ENCODE measurements at regions not wholly inside any gene's neighbourhood (a gene's known extent, or its start where the extent isn't known, plus 50 kb on each side); places are given as distances from the start of the nearest gene placed in this dataset.

GRCh38 chr16:85541980-85542900 lies 70.9 kb upstream of the GSE1 start:
- Histone ChIP-seq H3K36me3 (ENCODE audit: control insufficient read depth, insufficient read depth, low read length) (no peaks in the 10 kb centered on the region), H3K27me3 (ENCODE audit: control insufficient read depth, insufficient read depth, low read length) (no peaks in the 10 kb centered on the region), H3K4me3 (ENCODE audit: low read depth, low read length) (no peak overlapping the region)
- CTCF ChIA-PET, result interaction anchor here (1.1 to 1.3 kb wide), 3 partner anchors 11 to 15 kb away, joined by 3 to 5 read pairs (median 4); no protein-coding TSS in a partner anchor
- TF ChIP-seq, protein P1, sequence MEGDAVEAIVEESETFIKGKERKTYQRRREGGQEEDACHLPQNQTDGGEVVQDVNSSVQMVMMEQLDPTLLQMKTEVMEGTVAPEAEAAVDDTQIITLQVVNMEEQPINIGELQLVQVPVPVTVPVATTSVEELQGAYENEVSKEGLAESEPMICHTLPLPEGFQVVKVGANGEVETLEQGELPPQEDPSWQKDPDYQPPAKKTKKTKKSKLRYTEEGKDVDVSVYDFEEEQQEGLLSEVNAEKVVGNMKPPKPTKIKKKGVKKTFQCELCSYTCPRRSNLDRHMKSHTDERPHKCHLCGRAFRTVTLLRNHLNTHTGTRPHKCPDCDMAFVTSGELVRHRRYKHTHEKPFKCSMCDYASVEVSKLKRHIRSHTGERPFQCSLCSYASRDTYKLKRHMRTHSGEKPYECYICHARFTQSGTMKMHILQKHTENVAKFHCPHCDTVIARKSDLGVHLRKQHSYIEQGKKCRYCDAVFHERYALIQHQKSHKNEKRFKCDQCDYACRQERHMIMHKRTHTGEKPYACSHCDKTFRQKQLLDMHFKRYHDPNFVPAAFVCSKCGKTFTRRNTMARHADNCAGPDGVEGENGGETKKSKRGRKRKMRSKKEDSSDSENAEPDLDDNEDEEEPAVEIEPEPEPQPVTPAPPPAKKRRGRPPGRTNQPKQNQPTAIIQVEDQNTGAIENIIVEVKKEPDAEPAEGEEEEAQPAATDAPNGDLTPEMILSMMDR (IDR thresholded peaks at IDR 0.05; ENCODE audit: insufficient read depth, low read depth, low read length), result no peak
- POLR2A ChIA-PET, result no interaction called here
- peak; percentile 23 for DNase-seq (ENCODE audit: low read depth)

DNA sequence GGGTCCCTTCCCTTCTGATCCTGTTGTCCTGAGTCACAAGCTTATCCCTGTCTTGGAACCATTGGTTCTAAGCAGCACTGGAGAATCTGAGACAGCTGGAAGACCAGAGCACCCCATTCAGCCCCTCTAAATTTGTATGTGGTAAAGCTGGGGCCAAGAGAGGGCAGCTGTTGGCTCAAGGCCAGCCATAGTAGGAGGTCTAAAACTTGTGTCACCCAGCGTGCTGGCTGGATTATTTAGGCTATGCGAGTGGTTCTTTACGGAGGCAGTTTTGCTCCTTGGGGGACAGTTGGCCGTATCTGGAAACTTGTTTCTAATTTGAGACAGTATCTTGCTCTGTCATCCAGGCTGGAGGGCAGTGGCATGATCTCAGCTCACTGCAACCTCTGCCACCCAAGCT lies 69.6 kb upstream of the GSE1 start:
- H3K27me3 ChIP-seq (ENCODE audit: control insufficient read depth, insufficient read depth, low read length), result no peaks in the 10 kb centered on the region
- ChIA-PET CTCF (interaction anchor here (1.5 kb wide), 2 partner anchors 14 to 123 kb away, joined by 4 to 5 read pairs; no protein-coding TSS in a partner anchor), POLR2A (interaction anchor here (0.6 kb wide), 1 partner anchor 12 kb away, joined by 8 read pairs; no protein-coding TSS in a partner anchor)
- TF ChIP-seq, protein P1 (IDR thresholded peaks at IDR 0.05; ENCODE audit: insufficient read depth, low read depth, low read length), result no peak
- no peaks in the 10 kb centered on the region for H3K36me3 ChIP-seq (ENCODE audit: control insufficient read depth, insufficient read depth, low read length)
- no peak overlapping the region for H3K4me3 ChIP-seq (ENCODE audit: low read depth, low read length)
- DNase-seq (ENCODE audit: low read depth), result no peak

GRCh38 chr16:85544016-85544415 lies 69.1 kb upstream of the GSE1 start:
- Histone ChIP-seq H3K27me3 (ENCODE audit: control insufficient read depth, insufficient read depth, low read length) (no peaks in the 10 kb centered on the region), H3K36me3 (ENCODE audit: control insufficient read depth, insufficient read depth, low read length) (no peaks in the 10 kb centered on the region), H3K4me3 (ENCODE audit: low read depth, low read length) (no peak overlapping the region)
- DNase-seq (ENCODE audit: low read depth), result no peak
- ChIA-PET POLR2A (interaction anchor here (0.6 kb wide), 1 partner anchor 11 kb away, joined by 8 read pairs; no protein-coding TSS in a partner anchor), CTCF (interaction anchor here (1.3 to 1.5 kb wide), 3 partner anchors 10 to 124 kb away, joined by 3 to 5 read pairs (median 4); no protein-coding TSS in a partner anchor)
- TF ChIP-seq, protein P1 (IDR thresholded peaks at IDR 0.05; ENCODE audit: insufficient read depth, low read depth, low read length), result no peak

- no peak overlapping the region for H3K4me3 ChIP-seq (ENCODE audit: low read depth, low read length)
- POLR2A ChIA-PET, result no interaction called here
- H3K36me3 ChIP-seq (ENCODE audit: control insufficient read depth, insufficient read depth, low read length), result no peaks in the 10 kb centered on the region
- H3K27me3 ChIP-seq (ENCODE audit: control insufficient read depth, insufficient read depth, low read length), result no peaks in the 10 kb centered on the region
- no peak for DNase-seq (ENCODE audit: low read depth)
- CTCF ChIA-PET, result interaction anchor here (1.3 kb wide), 1 partner anchor 9 kb away, joined by 3 read pairs; no protein-coding TSS in a partner anchor
- TF ChIP-seq, protein P1 (IDR thresholded peaks at IDR 0.05; ENCODE audit: insufficient read depth, low read depth, low read length), result no peak
These were observed 68.5 kb upstream of the GSE1 start for GRCh38 chr16:85544668-85545067.

GRCh38 chr16:85545227-85545818 lies 67.8 kb upstream of the GSE1 start:
- TF ChIP-seq, protein P1 (IDR thresholded peaks at IDR 0.05; ENCODE audit: insufficient read depth, low read depth, low read length), result no peak
- ChIA-PET POLR2A (no interaction called here), CTCF (interaction anchor here (1.3 kb wide), 1 partner anchor 8 kb away, joined by 3 read pairs; no protein-coding TSS in a partner anchor)
- no peaks in the 10 kb centered on the region for H3K27me3 ChIP-seq (ENCODE audit: control insufficient read depth, insufficient read depth, low read length)
- no peak for DNase-seq (ENCODE audit: low read depth)
- no peaks in the 10 kb centered on the region for H3K36me3 ChIP-seq (ENCODE audit: control insufficient read depth, insufficient read depth, low read length)
- H3K4me3 ChIP-seq (ENCODE audit: low read depth, low read length), result no peak overlapping the region

All from BJ (cell line).